Uterus (tissue), 2 donors: ENCODE measurements at regions not wholly inside any gene's neighbourhood (a gene's known extent, or its start where the extent isn't known, plus 50 kb on each side); places are given as distances from the start of the nearest gene placed in this dataset.

Source experiments
- CTCF ChIP-seq, 4 experiments: fragments of 200-600 bp in 2 of 4; fragments of 450-650 bp in 2 of 4; sonication (generic) in 2 of 4; IDR thresholded peaks; one replicate each; pipeline ENCODE4 v1.5.1; 2016 to 2019; ENCODE audit warnings: antibody characterized with exemption in 4 of 4, mild to moderate bottlenecking in 2 of 4, moderate library complexity in 1 of 4
- POLR2A ChIP-seq, 2 donors: fragments of 450-650 bp; IDR thresholded peaks; one replicate each; pipeline ENCODE4 v1.6.1; 2016; ENCODE audit warnings: antibody characterized with exemption in 2 of 2, mild to moderate bottlenecking in 1 of 2, moderate library complexity in 1 of 2

- no peak for TF ChIP-seq CTCF (IDR thresholded peaks at IDR 0.05)
- no peak for TF ChIP-seq POLR2A (IDR thresholded peaks at IDR 0.05)
These were observed 362.6 kb downstream of the MATN1 start for GRCh38 chr1:30360753-30361152.
